Middle frontal gyrus (tissue), 1 donor: ENCODE measurements at regions not wholly inside any gene's neighbourhood (a gene's known extent, or its start where the extent isn't known, plus 50 kb on each side); places are given as distances from the start of the nearest gene placed in this dataset.

Source experiments
- DNase-seq: peaks from one replicate; pipeline ENCODE4 v3.0.0-alpha.2; 2015; ENCODE audit warnings: low spot score; ENCODE audit errors: extremely low spot score

DNA sequence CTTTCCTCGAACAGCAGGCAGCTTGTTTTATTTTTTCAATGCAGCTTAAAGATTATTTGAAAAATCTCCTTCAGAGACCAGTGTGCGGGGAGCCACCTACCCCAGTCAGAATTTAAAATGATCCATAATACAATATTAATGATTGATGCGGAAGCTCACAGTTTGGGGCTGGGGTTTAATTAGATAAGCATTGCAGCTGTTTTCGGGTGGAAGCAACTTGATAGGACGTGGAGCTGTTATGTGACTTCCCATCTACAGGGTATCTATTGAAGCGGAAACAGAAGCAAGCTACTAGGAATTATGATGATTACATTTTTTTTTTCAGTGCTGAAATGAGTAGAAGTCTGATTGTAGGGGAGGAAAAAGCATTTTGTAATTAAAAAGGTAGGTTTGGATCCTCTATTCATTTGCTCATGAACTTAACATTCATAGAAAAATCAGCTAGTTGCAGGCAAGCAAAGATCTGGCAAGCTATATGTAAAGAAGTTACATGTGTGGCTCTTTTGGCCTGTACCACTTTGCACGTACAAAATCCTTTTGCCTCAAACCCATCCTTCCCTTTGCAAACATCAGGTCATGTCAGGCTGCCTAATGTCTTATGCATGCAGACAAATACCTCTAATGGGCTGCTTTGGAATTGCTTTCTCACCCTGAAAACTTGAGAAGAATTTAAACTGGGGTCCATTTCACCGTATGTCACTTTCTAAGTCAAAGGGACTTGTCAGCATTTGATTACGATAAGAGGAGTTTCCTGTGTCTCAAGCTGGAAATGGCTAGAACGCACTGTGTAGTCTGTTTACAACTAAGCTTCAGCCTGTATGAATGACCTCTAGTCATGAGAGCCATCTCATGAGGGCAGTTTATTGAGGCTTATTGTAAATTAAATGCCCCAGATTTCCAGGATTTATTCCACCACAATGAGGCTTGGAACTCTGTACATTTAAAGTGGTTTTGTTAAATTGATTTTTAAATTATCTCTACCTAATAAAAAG, 267.1 kb upstream of the TMTC4 start:
- DNase-seq = no peak

DNA sequence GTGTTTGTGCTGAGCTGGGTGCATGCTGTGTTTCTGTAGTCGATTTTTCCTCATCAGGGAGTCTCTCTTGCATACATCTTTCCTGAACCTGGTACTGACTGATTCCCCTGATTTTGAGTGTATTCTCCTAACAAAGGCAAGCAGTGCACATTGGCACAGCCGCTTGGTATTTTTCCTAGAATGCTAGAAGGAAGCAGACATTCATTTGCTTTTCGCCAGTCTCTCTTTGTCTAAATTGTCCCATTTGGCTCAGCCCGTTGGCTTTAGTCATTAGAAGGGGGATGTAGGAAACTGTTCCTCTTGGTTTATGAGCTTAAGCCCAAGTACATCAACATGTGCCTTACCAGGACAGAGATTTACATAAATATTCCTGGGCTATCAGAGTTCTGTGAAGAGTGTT, 266.1 kb upstream of the TMTC4 start:
- DNase-seq = no peak

DNA sequence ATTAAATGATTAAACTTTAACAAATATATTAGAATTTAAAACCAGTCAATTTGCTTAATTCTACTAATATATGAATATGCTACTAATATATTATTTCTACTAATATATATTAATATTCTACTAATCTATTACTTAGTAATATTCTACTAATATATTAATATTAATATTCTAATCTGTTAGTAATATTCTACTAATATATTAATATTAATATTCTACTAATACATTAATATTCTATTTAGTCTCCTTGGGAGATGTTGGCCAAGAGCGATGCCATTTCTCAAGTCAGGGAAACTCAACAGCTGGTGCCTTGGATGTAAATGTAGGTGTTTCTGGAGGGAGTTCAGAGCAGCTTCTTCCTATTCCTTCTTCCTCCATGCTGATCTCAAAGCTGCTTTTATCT, 259.2 kb upstream of the TMTC4 start:
- DNase-seq = no peak

GRCh38 chr13:100922599-100922998, 248.0 kb upstream of the TMTC4 start:
- DNase-seq = no peak

GRCh38 chr13:100921139-100921538, 246.5 kb upstream of the TMTC4 start:
- no peak for DNase-seq

DNA sequence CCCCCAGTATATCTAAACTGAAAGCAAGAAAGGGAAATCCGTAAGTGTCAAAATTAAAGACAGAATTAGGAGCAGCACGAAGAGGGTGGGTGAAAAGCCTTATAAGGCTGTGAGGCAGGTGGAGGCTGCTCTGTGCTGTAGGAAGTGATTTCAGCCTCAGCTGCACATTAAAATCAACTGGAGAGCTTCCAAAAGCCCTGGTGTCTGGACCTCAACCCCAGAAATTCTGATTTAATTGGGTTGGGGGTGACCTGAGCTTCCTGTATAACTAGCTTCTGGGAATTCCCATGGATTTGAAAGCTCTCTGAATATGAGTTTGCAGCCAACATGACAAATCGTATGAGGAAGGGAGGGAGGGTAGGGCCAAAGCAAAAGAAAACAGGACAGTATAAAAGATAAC, 242.4 kb upstream of the TMTC4 start:
- DNase-seq = no peak

DNA sequence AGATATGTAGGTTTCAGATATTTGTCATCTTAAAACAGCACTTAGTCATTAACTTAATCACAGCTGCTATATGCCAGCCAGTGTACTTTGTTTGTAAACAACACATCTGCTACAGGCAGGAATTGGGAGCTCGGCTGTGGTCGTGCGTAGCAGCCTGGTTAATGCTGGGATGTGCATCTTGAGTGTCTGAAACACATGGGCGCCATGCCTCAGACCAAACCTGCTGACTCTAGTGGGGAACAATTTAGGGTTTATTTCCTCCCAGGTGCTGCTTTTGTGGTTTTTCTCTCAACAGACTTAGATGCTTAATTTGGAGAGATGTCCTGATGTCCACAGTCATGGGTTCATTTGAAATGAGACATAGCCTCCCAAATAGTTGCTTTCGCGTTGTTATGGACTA, 238.5 kb upstream of the TMTC4 start:
- no peak for DNase-seq

GRCh38 chr13:100904293-100904976, 229.8 kb upstream of the TMTC4 start:
- DNase-seq = no peak

GRCh38 chr13:100899720-100900316, 225.2 kb upstream of the TMTC4 start:
- no peak for DNase-seq

- no peak for DNase-seq
These were observed 223.8 kb upstream of the TMTC4 start for GRCh38 chr13:100898431-100898830.

- DNase-seq = no peak
These were observed 221.1 kb upstream of the TMTC4 start for GRCh38 chr13:100895651-100896050.

- DNase-seq = no peak
These were observed 218.4 kb upstream of the TMTC4 start for GRCh38 chr13:100892981-100893380.

DNA sequence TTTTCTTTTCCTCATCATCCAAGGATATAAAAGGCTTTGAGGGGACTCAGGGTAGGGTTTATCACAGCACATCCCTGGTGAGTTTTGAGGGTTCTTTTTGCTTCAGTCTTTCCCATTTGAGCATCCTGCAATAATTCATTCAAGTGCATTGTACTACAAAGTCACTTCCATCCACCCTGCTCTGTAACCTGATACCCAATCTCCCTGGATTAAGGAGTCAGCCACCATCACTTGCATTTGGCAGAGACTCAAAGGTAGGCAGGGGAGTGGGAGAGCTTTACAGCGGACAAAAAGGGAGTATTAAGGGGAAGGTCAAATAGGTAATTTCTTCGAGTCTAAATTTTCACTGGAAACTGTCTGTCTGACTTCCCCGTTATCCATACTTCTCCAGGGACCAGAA, 216.1 kb upstream of the TMTC4 start:
- DNase-seq = no peak

GRCh38 chr13:100887729-100888151, 213.1 kb upstream of the TMTC4 start:
- DNase-seq = no peak

DNA sequence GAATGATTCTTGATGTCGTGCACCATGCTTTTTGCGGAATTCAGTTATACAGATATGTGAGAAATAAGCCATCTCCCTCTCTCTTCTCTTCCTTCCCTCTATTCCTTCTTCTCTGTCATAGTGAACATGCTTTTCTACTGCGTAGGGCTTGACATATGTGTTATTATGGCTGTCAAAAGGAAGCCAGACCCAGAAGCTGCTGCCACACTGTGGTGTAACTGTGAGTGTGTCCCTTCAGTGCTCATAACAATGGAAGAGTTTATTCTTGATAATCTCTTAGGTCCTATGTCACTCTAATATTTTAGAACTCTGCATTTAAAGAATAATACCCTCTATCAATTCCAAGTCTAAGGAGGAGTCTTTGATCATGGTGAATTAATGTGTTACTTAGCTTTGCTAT, 208.9 kb upstream of the TMTC4 start:
- DNase-seq = no peak

DNA sequence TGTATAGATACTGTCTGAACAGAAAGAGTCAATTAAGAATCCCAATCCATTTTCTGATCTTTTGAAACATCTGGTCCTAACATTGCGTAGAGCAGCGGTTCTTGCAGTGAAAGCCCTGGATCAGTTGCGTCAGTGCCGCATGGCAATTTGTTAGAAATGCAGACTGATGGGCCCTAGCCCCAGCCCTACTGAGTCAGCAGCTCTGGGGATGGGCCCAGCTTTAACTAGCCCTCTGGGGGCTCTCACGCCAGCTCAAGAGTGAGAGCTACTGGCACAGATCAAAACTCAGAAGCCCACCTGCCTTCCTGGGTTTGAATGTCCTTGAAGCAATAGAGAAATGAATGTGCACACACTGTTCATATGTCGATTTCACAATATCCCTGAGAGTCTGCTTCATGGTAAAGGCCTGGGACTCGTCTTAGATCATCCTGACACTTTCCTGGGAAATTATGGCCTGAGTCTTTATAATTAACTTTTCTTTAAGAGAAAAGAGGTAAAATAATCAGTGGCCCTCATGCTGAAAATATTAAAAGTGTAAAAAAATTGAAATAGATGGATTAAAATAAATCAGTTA, 206.8 kb upstream of the TMTC4 start:
- no peak for DNase-seq

GRCh38 chr13:100880166-100880565, 205.6 kb upstream of the TMTC4 start:
- no peak for DNase-seq

DNA sequence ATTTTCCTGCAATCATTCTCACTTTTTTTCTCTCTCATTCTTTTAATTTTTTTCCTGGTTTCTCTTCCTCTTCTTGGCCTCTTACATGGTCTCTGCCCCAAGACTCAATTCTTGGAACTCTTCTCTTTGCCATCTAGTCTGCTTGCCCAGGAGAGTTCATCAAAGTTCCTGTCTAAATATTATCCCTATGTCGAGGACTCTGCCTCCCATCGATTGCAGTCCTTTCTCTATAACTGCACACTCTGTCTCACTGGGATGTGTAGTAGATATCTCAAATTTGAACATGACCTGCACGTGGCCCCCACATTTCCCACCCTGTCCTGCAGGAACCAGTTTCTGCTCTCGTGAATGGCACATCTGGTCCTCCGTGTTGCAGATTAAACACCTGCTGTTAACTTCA, 204.7 kb upstream of the TMTC4 start:
- no peak for DNase-seq

GRCh38 chr13:100876044-100876403, 201.4 kb upstream of the TMTC4 start:
- no peak for DNase-seq

- no peak for DNase-seq
These were observed 200.9 kb upstream of the TMTC4 start for GRCh38 chr13:100875392-100876043.

- DNase-seq = no peak
These were observed 198.2 kb upstream of the TMTC4 start for GRCh38 chr13:100872761-100873160.
